Effector memory CD8-positive, alpha-beta T cell (primary cell): ENCODE measurements at regions not wholly inside any gene's neighbourhood (a gene's known extent, or its start where the extent isn't known, plus 50 kb on each side); places are given as distances from the start of the nearest gene placed in this dataset.

Source experiments
- ATAC-seq: fragments of 150-1000 bp; cut with Tn5 transposase; replicated peaks from 2 replicates; pipeline ENCODE4 v1.10.0; 2021; ENCODE audit warnings: mild to moderate bottlenecking, moderate library complexity
- DNase-seq, 3 experiments: peaks; one replicate each; pipeline ENCODE4 v3.0.0; 2021
- H3K27ac Mint-ChIP-seq, 2 donors: one replicate each; pipeline ENCODE4 v1.8.0; 2022; ENCODE audit warnings: mild to moderate bottlenecking in 2 of 2, mixed read lengths in 2 of 2, moderate library complexity in 2 of 2
- H3K27me3 Mint-ChIP-seq, 2 donors: one replicate each; pipeline ENCODE4 v1.8.0; 2022; ENCODE audit warnings: mixed read lengths in 2 of 2
- H3K36me3 Mint-ChIP-seq: one replicate; pipeline ENCODE4 v1.8.0; 2022; ENCODE audit warnings: mild to moderate bottlenecking, moderate library complexity, mixed read lengths; ENCODE audit not compliant: insufficient read depth
- H3K4me1 Mint-ChIP-seq, 2 donors: one replicate each; pipeline ENCODE4 v1.8.0; 2022; ENCODE audit warnings: low read depth in 2 of 2, mixed read lengths in 2 of 2
- H3K4me3 Mint-ChIP-seq, 2 donors: one replicate each; pipeline ENCODE4 v1.8.0; 2022; ENCODE audit warnings: mild to moderate bottlenecking in 2 of 2, mixed read lengths in 2 of 2, moderate library complexity in 2 of 2
- H3K9me3 Mint-ChIP-seq, 2 donors: one replicate each; pipeline ENCODE4 v1.8.0; 2022; ENCODE audit warnings: mixed read lengths in 2 of 2

DNA sequence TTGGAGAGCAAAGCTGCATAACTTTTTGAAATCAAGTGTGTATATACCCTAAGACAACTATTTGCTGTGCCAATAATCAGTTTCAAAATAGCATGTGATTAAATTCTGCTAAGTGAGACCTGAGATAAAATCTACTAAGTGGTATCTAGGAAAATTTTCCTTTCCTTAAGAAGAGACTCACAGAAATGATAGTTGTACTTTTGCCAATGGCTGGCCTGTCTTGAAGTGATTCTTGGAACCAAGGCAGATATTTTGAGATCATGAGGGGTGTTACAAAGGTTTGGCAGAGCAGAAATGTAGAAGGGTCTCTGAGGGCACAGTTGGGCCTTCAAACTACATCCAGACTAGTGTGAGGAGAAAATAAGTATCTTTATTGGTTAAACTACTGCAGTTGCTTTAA is 902.6 kb upstream of the TENM4 start:
- H3K4me1 Mint-ChIP-seq: no peaks in the 10 kb centered on the region
- ATAC-seq: no peak
- no peak for DNase-seq
- H3K4me3 Mint-ChIP-seq: no peak overlapping the region
- H3K27me3 Mint-ChIP-seq: no peaks in the 10 kb centered on the region
- H3K9me3 Mint-ChIP-seq: peaks cover 2 to 9% of the 10 kb centered on the region in 2 donors
- no peak overlapping the region for H3K27ac Mint-ChIP-seq
- no peaks in the 10 kb centered on the region for H3K36me3 Mint-ChIP-seq

- DNase-seq: no peak
- no peaks in the 10 kb centered on the region for H3K4me1 Mint-ChIP-seq
- no peak overlapping the region for H3K4me3 Mint-ChIP-seq
- no peak for ATAC-seq
- H3K27me3 Mint-ChIP-seq: no peaks in the 10 kb centered on the region
- no peaks in the 10 kb centered on the region for H3K36me3 Mint-ChIP-seq
- H3K9me3 Mint-ChIP-seq: peaks cover 8 to 10% of the 10 kb centered on the region in 2 donors
- H3K27ac Mint-ChIP-seq: no peak overlapping the region
These were observed 897.4 kb upstream of the TENM4 start for GRCh38 chr11:80338231-80338630.

DNA sequence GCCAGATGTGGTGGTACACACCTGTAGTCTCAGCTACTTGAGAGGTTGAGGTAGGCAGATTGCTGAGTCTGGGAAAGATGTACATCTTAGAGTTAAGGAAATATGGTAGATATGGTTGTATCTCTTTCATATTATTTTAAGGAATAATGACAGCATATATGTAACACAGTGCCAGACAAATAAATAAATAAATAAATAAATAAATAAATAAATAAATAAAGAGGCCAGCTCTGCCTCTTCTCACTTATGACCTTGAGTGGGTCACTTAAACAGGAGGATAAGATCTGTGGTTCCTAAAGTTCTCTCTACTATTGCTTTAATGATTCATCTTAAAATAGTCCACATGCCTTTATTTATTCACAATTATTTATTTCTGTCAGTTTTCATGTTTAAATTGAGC is 890.9 kb upstream of the TENM4 start:
- Mint-ChIP-seq H3K27ac (no peak overlapping the region), H3K36me3 (no peaks in the 10 kb centered on the region), H3K4me3 (no peak overlapping the region), H3K27me3 (no peaks in the 10 kb centered on the region), H3K4me1 (no peaks in the 10 kb centered on the region), H3K9me3 (peaks cover 0 to 15% of the 10 kb centered on the region in 2 donors)
- ATAC-seq (no peak), DNase-seq (no peak)

DNA sequence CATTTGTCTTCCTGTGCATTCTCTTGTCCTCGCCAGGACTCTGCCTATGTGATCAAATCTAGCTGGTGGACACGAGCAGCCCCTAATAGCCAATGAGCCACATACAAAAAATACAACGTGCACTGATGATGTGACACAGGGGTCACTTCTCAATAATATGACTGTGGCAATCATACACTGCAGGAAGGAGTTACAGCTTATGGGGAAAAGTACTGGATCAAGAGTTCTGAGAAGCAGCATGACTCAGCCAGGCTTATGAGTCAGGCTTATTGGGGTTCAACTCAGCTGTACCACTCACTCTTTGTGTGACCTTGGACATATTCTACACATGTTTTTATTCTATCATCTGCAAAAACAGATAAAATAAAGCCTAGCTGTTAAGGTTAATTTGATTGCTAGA is 889.4 kb upstream of the TENM4 start:
- DNase-seq (no peak), ATAC-seq (no peak)
- no peaks in the 10 kb centered on the region for H3K36me3 Mint-ChIP-seq
- H3K4me3 Mint-ChIP-seq: no peak overlapping the region
- H3K9me3 Mint-ChIP-seq: peaks cover 0 to 17% of the 10 kb centered on the region in 2 donors
- H3K27ac Mint-ChIP-seq: no peak overlapping the region
- H3K27me3 Mint-ChIP-seq: no peaks in the 10 kb centered on the region
- no peaks in the 10 kb centered on the region for H3K4me1 Mint-ChIP-seq

DNA sequence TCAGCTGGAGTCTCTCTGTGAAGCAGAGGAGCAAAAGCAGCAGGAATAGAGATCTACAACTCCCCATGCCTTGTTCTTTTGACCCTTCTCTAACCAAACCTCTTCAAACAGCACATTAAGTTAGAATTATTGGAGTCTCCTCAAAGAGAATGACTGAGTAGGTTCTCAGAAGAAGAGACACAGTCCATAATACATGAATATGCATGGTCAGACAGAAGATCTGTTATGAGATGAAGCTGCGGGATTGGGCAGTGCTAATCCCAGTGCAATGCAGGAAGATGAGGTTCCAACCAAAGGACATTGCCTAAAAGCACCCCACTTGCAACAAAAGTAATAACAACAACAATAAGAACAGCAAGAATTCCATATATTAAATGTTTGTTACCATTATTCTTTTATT is 887.9 kb upstream of the TENM4 start:
- Mint-ChIP-seq H3K36me3 (no peaks in the 10 kb centered on the region), H3K4me1 (no peaks in the 10 kb centered on the region), H3K9me3 (peaks cover 0 to 16% of the 10 kb centered on the region in 2 donors), H3K27ac (no peak overlapping the region), H3K4me3 (no peak overlapping the region), H3K27me3 (no peaks in the 10 kb centered on the region)
- ATAC-seq (no peak), DNase-seq (no peak)

GRCh38 chr11:80327956-80328614 is 887.3 kb upstream of the TENM4 start:
- H3K36me3 Mint-ChIP-seq: no peaks in the 10 kb centered on the region
- H3K4me1 Mint-ChIP-seq: no peaks in the 10 kb centered on the region
- H3K9me3 Mint-ChIP-seq: peaks cover 6 to 16% of the 10 kb centered on the region in 2 donors
- H3K4me3 Mint-ChIP-seq: no peak overlapping the region
- no peak for ATAC-seq
- DNase-seq: no peak
- H3K27ac Mint-ChIP-seq: no peak overlapping the region
- no peaks in the 10 kb centered on the region for H3K27me3 Mint-ChIP-seq

GRCh38 chr11:80321786-80322185 is 881.0 kb upstream of the TENM4 start:
- ATAC-seq (no peak), DNase-seq (no peak)
- Mint-ChIP-seq H3K27ac (no peak overlapping the region), H3K9me3 (peaks cover 17 to 21% of the 10 kb centered on the region in 2 donors), H3K4me1 (no peaks in the 10 kb centered on the region), H3K4me3 (no peak overlapping the region), H3K27me3 (no peaks in the 10 kb centered on the region), H3K36me3 (peaks cover 4% of the 10 kb centered on the region)

DNA sequence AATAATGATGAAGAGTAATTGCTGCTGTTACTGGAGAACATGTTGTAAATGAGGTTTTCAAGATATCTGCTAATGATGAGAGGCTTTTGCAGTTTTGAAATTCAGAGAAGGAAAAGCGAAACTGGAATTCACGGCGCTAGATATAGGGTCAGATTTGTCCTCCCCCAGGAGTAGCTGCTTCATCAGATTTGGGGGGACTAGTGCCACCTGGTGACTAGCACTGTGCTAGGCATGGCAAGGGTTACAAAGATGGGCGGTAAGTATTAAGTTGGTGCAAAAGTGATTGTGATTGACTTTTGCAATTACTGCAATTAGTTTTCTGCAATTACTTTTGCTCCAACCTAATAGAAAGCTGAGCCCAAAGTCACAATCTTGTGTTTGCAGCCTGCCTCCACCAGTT is 879.9 kb upstream of the TENM4 start:
- peaks cover 4% of the 10 kb centered on the region for H3K36me3 Mint-ChIP-seq
- H3K27me3 Mint-ChIP-seq: no peaks in the 10 kb centered on the region
- H3K4me3 Mint-ChIP-seq: no peak overlapping the region
- no peaks in the 10 kb centered on the region for H3K4me1 Mint-ChIP-seq
- H3K27ac Mint-ChIP-seq: no peak overlapping the region
- H3K9me3 Mint-ChIP-seq: peaks cover 22 to 23% of the 10 kb centered on the region in 2 donors
- DNase-seq: no peak
- no peak for ATAC-seq

DNA sequence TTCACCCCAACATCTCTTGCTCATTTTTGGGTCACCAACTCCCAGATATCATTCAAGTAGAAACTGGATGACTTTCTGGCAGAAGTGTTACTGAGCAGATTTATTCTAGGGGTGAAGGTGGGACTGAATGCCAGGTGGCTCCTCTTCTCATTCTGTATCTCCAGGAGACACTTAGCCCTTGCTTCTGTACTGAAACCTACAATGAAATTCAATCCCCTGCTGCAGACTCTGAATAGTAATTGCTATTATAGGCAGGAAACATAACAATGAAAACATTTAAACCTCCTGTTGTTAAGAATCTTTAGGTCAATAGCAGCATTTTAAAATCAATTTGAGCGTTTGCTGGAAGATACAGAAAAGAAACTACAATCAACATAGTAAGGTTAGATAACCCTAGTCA is 879.4 kb upstream of the TENM4 start:
- ATAC-seq (no peak), DNase-seq (no peak)
- Mint-ChIP-seq H3K27me3 (no peaks in the 10 kb centered on the region), H3K27ac (no peak overlapping the region), H3K9me3 (peaks cover 22 to 28% of the 10 kb centered on the region in 2 donors), H3K4me1 (no peaks in the 10 kb centered on the region), H3K4me3 (no peak overlapping the region), H3K36me3 (peaks cover 4% of the 10 kb centered on the region)

DNA sequence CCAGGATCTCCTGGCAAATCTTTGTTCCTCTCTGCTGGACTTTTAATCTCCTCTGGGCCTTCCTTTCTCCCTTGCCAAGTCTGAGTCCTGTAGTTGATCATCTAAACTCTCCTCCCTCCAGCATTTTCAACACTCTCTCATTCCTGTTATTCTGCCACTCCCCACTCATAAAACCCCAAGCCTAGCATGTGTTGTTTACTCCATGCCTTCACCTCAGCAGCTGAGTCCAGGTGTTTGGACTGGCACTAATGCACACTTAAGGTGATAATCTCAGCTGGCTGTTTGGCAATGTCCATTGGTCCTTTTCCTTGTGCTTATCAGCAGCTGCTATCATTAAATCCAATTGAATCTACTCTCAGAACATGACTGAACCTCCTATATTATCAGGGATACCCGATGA is 876.8 kb upstream of the TENM4 start:
- H3K4me3 Mint-ChIP-seq: no peak overlapping the region
- H3K4me1 Mint-ChIP-seq: no peaks in the 10 kb centered on the region
- H3K27ac Mint-ChIP-seq: no peak overlapping the region
- peaks cover 4% of the 10 kb centered on the region for H3K36me3 Mint-ChIP-seq
- no peaks in the 10 kb centered on the region for H3K27me3 Mint-ChIP-seq
- DNase-seq: no peak
- H3K9me3 Mint-ChIP-seq: peaks cover 17 to 25% of the 10 kb centered on the region in 2 donors
- ATAC-seq: no peak

- no peak overlapping the region for H3K4me3 Mint-ChIP-seq
- no peaks in the 10 kb centered on the region for H3K4me1 Mint-ChIP-seq
- ATAC-seq (no peak), DNase-seq (no peak)
- peaks cover 19 to 25% of the 10 kb centered on the region in 2 donors for H3K9me3 Mint-ChIP-seq
- no peaks in the 10 kb centered on the region for H3K27me3 Mint-ChIP-seq
- no peak overlapping the region for H3K27ac Mint-ChIP-seq
- no peaks in the 10 kb centered on the region for H3K36me3 Mint-ChIP-seq
These were observed 874.4 kb upstream of the TENM4 start for GRCh38 chr11:80315200-80315599.

- Mint-ChIP-seq H3K4me3 (no peak overlapping the region), H3K27ac (no peak overlapping the region), H3K36me3 (no peaks in the 10 kb centered on the region), H3K4me1 (no peaks in the 10 kb centered on the region), H3K9me3 (peaks cover 8 to 10% of the 10 kb centered on the region in 2 donors), H3K27me3 (no peaks in the 10 kb centered on the region)
- DNase-seq (no peak), ATAC-seq (no peak)
These were observed 868.5 kb upstream of the TENM4 start for GRCh38 chr11:80309301-80309700.

DNA sequence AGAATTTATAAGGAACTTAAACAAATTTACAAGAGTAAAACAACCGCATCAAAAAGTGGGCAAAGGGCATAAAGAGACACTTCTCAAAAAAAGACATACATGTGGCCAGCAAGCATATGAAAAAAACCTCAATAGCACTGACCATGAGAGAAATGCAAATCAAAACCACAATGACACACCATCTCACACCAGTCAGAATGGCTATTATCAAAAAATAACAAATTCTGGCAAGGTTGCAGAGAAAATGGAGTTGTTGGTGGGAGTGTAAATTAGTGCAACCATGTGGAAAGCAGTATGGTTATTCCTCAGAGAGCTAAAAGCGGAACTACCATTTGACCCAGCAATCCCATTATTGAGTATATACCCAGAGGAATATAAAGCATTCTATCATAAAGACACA is 866.8 kb upstream of the TENM4 start:
- H3K27ac Mint-ChIP-seq: no peak overlapping the region
- H3K9me3 Mint-ChIP-seq: peaks cover 10 to 11% of the 10 kb centered on the region in 2 donors
- H3K27me3 Mint-ChIP-seq: no peaks in the 10 kb centered on the region
- no peak overlapping the region for H3K4me3 Mint-ChIP-seq
- ATAC-seq (no peak), DNase-seq (no peak)
- no peaks in the 10 kb centered on the region for H3K4me1 Mint-ChIP-seq
- no peaks in the 10 kb centered on the region for H3K36me3 Mint-ChIP-seq

GRCh38 chr11:80297858-80298632 is 857.2 kb upstream of the TENM4 start:
- Mint-ChIP-seq H3K4me1 (no peaks in the 10 kb centered on the region), H3K27me3 (no peaks in the 10 kb centered on the region), H3K27ac (no peak overlapping the region), H3K36me3 (no peaks in the 10 kb centered on the region), H3K4me3 (no peak overlapping the region), H3K9me3 (peaks cover 0 to 6% of the 10 kb centered on the region in 2 donors)
- ATAC-seq (no peak), DNase-seq (no peak)
